Erythroblast (primary cell): ENCODE measurements at regions not wholly inside any gene's neighbourhood (a gene's known extent, or its start where the extent isn't known, plus 50 kb on each side); places are given as distances from the start of the nearest gene placed in this dataset.

Experiments used
- GATA1 ChIP-seq: IDR thresholded peaks from 2 replicates; pipeline ENCODE4 v1.6.1; 2011; ENCODE audit warnings: low read depth, mild to moderate bottlenecking, control low read depth, low read length, moderate library complexity
- POLR2A ChIP-seq: IDR thresholded peaks from 2 replicates; pipeline ENCODE4 v1.6.1; 2011; ENCODE audit warnings: mild to moderate bottlenecking, low read length

DNA sequence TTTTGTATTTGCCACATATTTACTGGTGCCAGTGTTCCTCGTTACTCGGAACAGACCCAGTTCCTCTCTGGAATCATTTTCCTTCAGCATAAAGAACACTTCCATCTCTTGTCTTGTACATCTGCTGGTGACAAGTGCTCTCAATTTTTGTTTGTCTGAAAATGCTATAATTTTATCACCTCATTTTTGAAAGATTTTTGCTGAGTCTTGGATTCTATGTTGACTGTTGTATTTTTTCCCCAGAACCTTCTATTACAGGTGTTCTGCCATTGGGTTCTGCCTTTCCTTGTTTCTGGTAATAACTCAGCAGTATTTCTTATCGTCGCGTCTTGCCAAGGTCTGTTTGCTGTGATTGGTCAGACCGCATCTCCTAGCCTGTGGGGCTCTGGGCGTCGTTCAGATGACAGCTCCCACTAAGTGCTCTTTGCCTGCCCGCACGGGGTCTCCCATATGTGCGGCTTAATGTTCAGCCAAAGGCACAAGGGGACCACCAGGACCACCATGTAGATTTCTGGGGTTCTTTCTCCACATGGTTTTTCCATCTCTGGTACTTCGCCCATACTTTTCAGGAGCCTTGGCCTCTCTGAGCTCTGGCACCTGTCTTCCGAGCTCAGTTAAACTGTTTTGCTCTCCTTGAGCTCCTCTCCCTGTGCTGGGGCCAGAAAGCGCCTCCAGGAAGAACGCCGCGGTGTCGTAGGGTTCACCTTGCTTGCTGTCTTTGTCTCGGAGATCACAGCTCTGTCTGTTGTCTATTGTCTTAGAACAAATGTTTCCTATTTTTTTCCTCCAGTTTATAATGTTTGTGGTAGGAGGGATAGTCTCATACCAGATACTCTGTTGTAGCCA is 80.0 kb downstream of the METRNL start:
- TF ChIP-seq POLR2A = no peak
- no peak for TF ChIP-seq GATA1
